K562 (cell line): ENCODE measurements at regions not wholly inside any gene's neighbourhood (a gene's known extent, or its start where the extent isn't known, plus 50 kb on each side); places are given as distances from the start of the nearest gene placed in this dataset.

ENCODE experiments used
- BHLHE40 ChIP-seq: IDR thresholded peaks from 2 replicates; pipeline ENCODE4 v1.6.1; 2011; ENCODE audit warnings: low read length, improper control_type of control experiment
- GABPA ChIP-seq: fragments of 200-800 bp; sonication (Bioruptor generic); conservative IDR thresholded peaks from 2 replicates; pipeline ENCODE4 v1.6.1; 2016; ENCODE audit warnings: low read depth, missing genetic modification characterization, missing compliant biosample characterization
- KLF10 ChIP-seq: fragments of 250-450 bp; sonication (Bioruptor Pico); IDR thresholded peaks from 2 replicates; pipeline ENCODE4 v1.6.1; 2021; ENCODE audit warnings: matching md5 sums
- MECOM ChIP-seq: fragments of 250-450 bp; sonication (Bioruptor Pico); IDR thresholded peaks from 2 replicates; pipeline ENCODE4 v1.8.0; 2022; ENCODE audit warnings: inconsistent platforms
- MXI1 ChIP-seq: IDR thresholded peaks from 2 replicates; pipeline ENCODE4 v1.6.1; 2011; ENCODE audit warnings: low read depth, mild to moderate bottlenecking, improper control_type of control experiment, low read length
- PRPF4 ChIP-seq: fragments of 200-400 bp; formaldehyde crosslinking; IDR thresholded peaks from one replicate; pipeline ENCODE4 v1.6.1; 2017; ENCODE audit warnings: low read length, low read depth, mild to moderate bottlenecking; ENCODE audit not compliant: insufficient read depth, poor library complexity, severe bottlenecking
- SMARCA4 ChIP-seq: fragments of 450-650 bp; IDR thresholded peaks from 2 replicates; pipeline ENCODE4 v1.6.1; 2016
- TEAD4 ChIP-seq, 2 experiments: sonication (generic) in 1 of 2; formaldehyde crosslinking in 1 of 2; IDR thresholded peaks; 2 replicates each; pipeline versions ENCODE4 v1.6.1 to v1.8.0; 2012 to 2022; ENCODE audit warnings: borderline replicate concordance in 1 of 2, inconsistent platforms in 1 of 2, low read length in 1 of 2, mild to moderate bottlenecking in 1 of 2, missing genetic modification reagents in 1 of 2
- ZNF239 ChIP-seq: fragments of 250-450 bp; sonication (Bioruptor Pico); IDR thresholded peaks from 2 replicates; pipeline ENCODE4 v1.4.0; 2020; ENCODE audit warnings: mild to moderate bottlenecking
- ZNF449 ChIP-seq: fragments of 250-450 bp; sonication (Bioruptor Pico); IDR thresholded peaks from 2 replicates; pipeline ENCODE4 v1.8.0; 2022; ENCODE audit warnings: moderate library complexity, mild to moderate bottlenecking, inconsistent platforms
- TF ChIP-seq, protein P1 (sequence below), 3 experiments: IDR thresholded peaks in 2 of 3; conservative IDR thresholded peaks in 1 of 3; 2 replicates each; pipeline ENCODE4 v1.5.1; 2011 to 2012; ENCODE audit warnings: low read length in 3 of 3, mild to moderate bottlenecking in 3 of 3, control low read depth in 2 of 3, improper control_type of control experiment in 1 of 3, inconsistent platforms in 1 of 3, low read depth in 1 of 3, mixed read lengths in 1 of 3, moderate library complexity in 1 of 3; ENCODE audit not compliant: insufficient read depth in 2 of 3
- TF ChIP-seq, protein P2 (sequence below): sonication (generic); formaldehyde crosslinking; IDR thresholded peaks from 2 replicates; pipeline ENCODE4 v1.9.0; 2022; ENCODE audit warnings: mild to moderate bottlenecking, missing genetic modification reagents
- TF ChIP-seq, protein P3 (sequence below): sonication (generic); formaldehyde crosslinking; IDR thresholded peaks from 2 replicates; pipeline ENCODE4 v1.5.0; 2020; ENCODE audit warnings: missing genetic modification reagents
- TF ChIP-seq, protein P4 (sequence below): sonication (generic); formaldehyde crosslinking; IDR thresholded peaks from 2 replicates; pipeline ENCODE4 v1.8.1; 2023; ENCODE audit warnings: mild to moderate bottlenecking, missing genetic modification reagents, moderate library complexity

DNA sequence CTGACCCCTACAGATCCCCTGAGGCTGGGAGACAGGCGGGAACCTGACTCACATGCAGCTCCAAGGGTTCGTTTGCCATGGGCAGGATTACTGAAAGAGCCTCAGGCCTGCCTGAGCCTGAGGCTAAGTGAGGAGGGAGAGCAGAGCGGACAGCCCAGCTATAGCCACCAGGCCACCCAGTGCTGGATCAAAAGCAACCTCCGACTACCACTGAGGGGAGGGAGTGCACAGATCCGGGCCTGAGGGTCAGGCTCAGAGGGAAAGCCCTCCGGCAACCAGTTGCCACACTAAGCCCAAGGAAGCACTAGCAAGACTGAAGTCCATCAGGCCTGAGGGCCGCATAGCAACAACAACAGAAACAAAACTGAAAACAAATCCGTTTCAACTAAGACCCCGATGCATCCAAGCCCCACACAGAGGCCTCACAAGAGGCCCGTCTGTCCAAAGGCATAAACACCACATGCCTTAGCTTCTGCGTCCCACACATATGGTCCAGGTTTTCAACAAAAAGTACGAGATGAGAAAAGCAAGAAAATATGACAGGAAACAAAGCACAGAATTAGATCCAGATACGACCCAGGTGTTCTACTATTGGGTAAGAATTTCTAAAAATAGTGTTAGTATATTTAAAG lies 92.5 kb upstream of the VIPR2 start:
- TF ChIP-seq, protein P1, sequence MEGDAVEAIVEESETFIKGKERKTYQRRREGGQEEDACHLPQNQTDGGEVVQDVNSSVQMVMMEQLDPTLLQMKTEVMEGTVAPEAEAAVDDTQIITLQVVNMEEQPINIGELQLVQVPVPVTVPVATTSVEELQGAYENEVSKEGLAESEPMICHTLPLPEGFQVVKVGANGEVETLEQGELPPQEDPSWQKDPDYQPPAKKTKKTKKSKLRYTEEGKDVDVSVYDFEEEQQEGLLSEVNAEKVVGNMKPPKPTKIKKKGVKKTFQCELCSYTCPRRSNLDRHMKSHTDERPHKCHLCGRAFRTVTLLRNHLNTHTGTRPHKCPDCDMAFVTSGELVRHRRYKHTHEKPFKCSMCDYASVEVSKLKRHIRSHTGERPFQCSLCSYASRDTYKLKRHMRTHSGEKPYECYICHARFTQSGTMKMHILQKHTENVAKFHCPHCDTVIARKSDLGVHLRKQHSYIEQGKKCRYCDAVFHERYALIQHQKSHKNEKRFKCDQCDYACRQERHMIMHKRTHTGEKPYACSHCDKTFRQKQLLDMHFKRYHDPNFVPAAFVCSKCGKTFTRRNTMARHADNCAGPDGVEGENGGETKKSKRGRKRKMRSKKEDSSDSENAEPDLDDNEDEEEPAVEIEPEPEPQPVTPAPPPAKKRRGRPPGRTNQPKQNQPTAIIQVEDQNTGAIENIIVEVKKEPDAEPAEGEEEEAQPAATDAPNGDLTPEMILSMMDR (IDR thresholded peaks at IDR 0.05 in 2 of 3, conservative IDR thresholded peaks at IDR 0.05 in 1 of 3; ENCODE audit: insufficient read depth in 2 of 3, low read depth in 1 of 3, low read length in 3 of 3) = no peak
- TF ChIP-seq, protein P2, sequence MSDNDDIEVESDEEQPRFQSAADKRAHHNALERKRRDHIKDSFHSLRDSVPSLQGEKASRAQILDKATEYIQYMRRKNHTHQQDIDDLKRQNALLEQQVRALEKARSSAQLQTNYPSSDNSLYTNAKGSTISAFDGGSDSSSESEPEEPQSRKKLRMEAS (CRISPR knock-in tag) = no peak
- TF ChIP-seq GABPA (tag) = no peak
- no peak for TF ChIP-seq MXI1
- TF ChIP-seq PRPF4 = no peak
- TF ChIP-seq ZNF449 = no peak
- TF ChIP-seq, protein P3, sequence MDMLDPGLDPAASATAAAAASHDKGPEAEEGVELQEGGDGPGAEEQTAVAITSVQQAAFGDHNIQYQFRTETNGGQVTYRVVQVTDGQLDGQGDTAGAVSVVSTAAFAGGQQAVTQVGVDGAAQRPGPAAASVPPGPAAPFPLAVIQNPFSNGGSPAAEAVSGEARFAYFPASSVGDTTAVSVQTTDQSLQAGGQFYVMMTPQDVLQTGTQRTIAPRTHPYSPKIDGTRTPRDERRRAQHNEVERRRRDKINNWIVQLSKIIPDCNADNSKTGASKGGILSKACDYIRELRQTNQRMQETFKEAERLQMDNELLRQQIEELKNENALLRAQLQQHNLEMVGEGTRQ = no peak
- TF ChIP-seq, protein P4, sequence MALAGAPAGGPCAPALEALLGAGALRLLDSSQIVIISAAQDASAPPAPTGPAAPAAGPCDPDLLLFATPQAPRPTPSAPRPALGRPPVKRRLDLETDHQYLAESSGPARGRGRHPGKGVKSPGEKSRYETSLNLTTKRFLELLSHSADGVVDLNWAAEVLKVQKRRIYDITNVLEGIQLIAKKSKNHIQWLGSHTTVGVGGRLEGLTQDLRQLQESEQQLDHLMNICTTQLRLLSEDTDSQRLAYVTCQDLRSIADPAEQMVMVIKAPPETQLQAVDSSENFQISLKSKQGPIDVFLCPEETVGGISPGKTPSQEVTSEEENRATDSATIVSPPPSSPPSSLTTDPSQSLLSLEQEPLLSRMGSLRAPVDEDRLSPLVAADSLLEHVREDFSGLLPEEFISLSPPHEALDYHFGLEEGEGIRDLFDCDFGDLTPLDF (CRISPR knock-in tag) = no peak
- no peak for TF ChIP-seq SMARCA4
- no peak for TF ChIP-seq KLF10 (CRISPR knock-in tag)
- TF ChIP-seq BHLHE40 = no peak
- no peak for TF ChIP-seq ZNF239
- TF ChIP-seq MECOM (CRISPR knock-in tag) = no peak
- TF ChIP-seq TEAD4 (IDR thresholded peaks at IDR 0.05; ENCODE audit: low read length) = no peak
- TF ChIP-seq TEAD4 (CRISPR knock-in tag; IDR thresholded peaks at IDR 0.05; ENCODE audit: borderline replicate concordance) = no peak
